Glomerular endothelial cell (primary cell): ENCODE measurements at regions not wholly inside any gene's neighbourhood (a gene's known extent, or its start where the extent isn't known, plus 50 kb on each side); places are given as distances from the start of the nearest gene placed in this dataset.

Experiments
- DNase-seq: peaks from one replicate; pipeline ENCODE4 v3.0.0-alpha.2; 2011; ENCODE audit warnings: low read depth, low spot score; ENCODE audit errors: extremely low read depth

- no peak for DNase-seq
These were observed 239.9 kb downstream of the ZNF516 start for GRCh38 chr18:76255070-76255683.

GRCh38 chr18:76252880-76253279, 242.2 kb downstream of the ZNF516 start:
- DNase-seq, result no peak

DNA sequence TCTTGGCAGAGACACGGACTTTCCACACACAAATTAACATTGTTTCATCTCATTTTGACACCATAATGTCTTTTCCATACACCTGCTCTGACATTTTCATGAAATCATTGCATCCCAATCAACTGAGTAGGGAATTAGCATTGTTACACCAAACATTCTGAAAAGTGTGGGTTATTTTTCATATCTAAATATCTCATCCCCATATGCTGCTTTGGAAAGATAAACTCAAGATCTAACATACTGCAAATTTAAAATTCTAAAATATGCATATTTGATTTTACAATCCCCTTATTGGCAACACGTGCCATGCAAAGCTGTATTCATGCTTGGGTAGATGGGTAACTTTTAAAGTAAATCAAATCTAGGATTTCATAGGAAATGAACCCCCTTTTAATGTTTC, 242.9 kb downstream of the ZNF516 start:
- no peak for DNase-seq

- DNase-seq, result no peak
These were observed 243.4 kb downstream of the ZNF516 start for GRCh38 chr18:76251691-76252090.

DNA sequence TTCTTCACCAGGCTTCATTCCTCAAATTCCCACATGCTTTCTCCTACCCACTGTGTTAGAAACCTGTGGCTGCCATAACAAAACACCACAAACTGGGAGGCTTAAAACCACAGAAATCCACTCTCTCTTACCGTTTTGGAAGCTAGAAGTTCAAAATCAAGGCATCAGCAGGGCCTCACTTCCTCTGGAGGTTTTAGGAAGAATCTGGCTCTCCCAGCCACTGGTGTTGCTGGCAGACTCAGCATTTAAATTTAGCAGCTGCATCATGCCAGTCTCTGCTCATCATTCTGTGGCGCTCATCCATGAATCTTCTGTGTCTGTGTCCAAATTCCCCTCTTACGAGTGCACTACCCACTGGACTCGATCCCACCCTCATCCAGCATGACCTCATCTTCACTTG, 248.5 kb downstream of the ZNF516 start:
- DNase-seq, result no peak

DNA sequence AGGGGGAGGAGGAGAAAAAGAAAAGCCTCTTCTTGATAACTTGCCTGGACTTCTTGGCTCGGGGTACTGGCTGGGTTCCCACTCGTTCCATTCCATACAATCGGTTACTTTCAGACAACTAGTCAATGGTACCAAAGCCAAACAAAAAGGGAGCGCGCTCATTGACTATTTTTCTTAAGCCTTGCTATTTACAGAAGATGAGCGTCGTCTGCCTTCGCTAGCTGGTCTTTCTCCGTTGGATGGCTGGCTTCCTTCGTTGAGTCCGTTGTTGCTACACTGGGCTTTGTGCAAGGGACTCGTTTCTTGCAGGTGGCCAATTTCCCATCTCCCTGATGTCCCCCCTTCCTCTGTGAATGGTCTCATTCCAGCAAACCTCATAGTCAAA, 260.4 kb downstream of the ZNF516 start:
- no peak for DNase-seq

- DNase-seq, result no peak
These were observed 261.0 kb downstream of the ZNF516 start for GRCh38 chr18:76233876-76234675.

GRCh38 chr18:76233406-76233805, 261.6 kb downstream of the ZNF516 start:
- no peak for DNase-seq

DNA sequence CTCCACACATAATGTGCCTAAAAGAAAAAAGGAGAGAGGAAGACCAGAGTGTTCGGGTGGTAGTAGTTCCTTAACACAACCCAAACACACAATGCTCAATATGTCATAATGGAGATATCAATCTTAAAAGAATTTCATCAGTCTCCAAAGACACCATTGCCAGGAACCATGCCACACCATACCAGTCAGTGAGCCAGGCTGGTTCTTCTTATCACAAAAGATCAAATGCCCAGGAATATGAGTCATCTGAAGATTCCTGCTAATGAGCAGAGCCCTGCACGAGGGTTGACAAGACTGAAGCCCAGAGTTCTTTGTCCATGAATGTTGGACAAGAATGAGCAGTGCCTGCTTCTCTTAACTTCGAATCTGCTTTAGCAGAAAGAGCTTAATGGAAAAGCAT, 262.3 kb downstream of the ZNF516 start:
- DNase-seq, result no peak

DNA sequence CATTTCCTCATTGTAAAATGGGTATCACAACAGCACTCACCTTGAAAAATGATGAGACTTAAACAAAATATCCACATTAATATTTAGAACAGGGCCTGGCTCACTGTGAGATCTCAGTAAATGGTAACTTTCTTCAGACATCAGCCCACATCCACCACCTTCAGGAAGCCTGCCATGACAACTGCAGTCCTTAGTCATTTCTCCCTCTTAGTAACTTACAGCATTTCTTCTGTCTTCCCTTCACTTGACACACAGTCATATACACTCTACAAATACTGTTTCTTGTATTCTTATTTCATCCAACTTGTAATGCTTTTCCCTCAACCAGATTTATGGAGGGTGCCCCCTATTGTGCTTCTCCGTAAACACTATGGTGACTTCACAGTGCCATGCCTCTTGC, 263.0 kb downstream of the ZNF516 start:
- DNase-seq, result no peak

DNA sequence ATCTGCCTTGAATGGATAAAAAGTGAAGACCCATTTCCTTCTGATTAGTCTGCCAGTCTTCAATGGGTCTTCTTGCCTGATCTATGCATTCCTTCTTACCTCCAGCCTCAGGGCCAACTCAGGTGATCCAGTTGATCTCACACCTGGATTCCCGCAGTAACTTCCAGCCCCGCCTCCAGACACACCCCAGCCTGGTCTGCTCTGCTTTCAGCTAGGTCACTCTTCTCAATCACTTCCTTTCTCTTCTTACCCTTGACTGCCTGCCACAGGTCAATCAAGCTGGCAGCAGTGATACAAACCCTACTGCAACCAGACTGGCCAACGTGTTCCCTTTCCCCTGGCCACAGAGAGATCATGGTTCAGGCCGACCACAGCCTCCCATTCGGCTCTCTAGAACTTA, 263.6 kb downstream of the ZNF516 start:
- no peak for DNase-seq

- no peak for DNase-seq
These were observed 264.3 kb downstream of the ZNF516 start for GRCh38 chr18:76230791-76231190.

DNA sequence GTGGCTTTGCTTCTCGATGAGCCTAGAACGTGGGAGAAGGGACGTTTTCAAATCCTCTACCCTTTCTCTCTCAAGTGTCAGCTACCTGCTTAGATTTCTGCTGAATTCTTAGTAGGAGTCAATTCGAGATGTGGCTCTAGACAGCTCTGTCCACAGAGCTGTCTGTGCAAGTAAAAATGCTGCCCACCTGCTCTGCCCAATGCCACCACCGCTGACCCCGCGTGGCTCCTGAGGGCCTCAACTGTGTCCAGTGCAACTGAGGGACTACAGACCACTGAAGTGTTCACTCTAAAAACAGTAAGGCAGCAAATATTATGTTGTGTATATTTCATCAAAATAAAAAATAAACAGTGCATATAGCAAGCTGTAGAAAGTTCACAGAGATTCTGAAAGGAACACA, 266.3 kb downstream of the ZNF516 start:
- no peak for DNase-seq

- DNase-seq, result no peak
These were observed 267.3 kb downstream of the ZNF516 start for GRCh38 chr18:76227759-76228158.

GRCh38 chr18:76223403-76223802, 271.6 kb downstream of the ZNF516 start:
- no peak for DNase-seq

GRCh38 chr18:76219023-76219422, 276.0 kb downstream of the ZNF516 start:
- DNase-seq, result no peak

GRCh38 chr18:76216096-76216495, 278.9 kb downstream of the ZNF516 start:
- no peak for DNase-seq

DNA sequence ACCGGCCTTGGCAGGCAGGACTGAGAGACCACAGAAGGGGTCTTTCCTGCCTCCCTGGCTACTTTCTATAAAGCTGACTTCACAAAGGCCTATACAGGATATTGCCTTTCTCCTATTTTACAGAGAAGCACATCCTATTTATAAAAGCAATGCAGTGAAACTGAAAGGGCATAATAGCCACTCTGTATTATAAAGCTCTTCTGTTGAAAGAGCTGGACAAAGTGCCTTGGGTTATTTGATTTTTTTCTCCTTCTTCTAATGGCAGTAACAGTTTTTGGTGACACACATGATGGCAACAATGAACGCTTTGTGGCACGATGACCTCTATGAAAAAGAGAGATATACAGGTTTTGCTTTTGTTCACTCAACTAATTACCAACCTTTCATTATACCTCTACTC, 281.1 kb downstream of the ZNF516 start:
- no peak for DNase-seq

GRCh38 chr18:76212960-76213359, 282.1 kb downstream of the ZNF516 start:
- no peak for DNase-seq

DNA sequence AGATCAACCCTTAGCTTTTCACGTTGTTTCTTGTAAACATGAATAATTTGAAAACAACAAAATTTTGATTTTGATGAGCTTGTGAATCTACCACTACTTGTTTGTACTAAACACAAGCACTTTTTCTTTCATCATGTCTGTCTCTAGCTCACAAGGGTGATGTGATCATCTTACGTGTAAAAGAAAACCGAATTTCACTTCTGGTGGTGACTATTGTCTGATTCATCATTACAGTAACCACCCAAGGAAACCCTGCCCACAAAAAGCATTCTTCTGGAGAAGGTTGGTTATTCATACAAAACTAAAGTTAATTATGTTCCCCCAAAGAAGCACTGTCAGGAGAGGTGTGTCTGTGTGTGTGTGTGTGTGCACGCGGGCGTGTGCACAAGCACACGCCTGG, 285.4 kb downstream of the ZNF516 start:
- DNase-seq, result no peak

- no peak for DNase-seq
These were observed 286.2 kb downstream of the ZNF516 start for GRCh38 chr18:76208678-76209306.

DNA sequence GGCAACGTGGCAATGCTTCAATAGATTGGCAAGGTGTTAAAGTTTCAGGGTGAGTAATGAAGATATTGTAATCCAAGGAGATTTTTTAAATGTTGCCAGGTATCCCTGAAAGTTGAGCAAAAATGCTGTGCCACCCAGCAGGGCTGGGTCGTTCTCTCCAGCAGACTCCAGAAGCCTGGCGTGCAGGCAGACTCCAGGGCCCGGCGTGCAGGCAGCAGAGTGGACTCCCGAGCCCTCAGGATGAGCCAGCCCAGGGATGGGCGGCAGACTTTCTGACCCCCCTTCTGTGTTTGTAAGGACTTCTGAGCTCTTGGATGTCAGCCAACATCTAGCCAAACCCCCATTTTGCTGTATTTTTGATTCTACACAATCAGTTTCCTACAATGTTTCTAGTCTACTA, 289.1 kb downstream of the ZNF516 start:
- DNase-seq, result no peak
